ENCODE measurements at regions not wholly inside any gene's neighbourhood (a gene's known extent, or its start where the extent isn't known, plus 50 kb on each side); places are given as distances from the start of the nearest gene placed in this dataset.

GRCh38 chr2:88321449-88322248 is 130.8 kb downstream of the FOXI3 start:
- TF ChIP-seq CTCF (IDR thresholded peaks at IDR 0.05) (no peak), POLR2AphosphoS5 (IDR thresholded peaks at IDR 0.05) (no peak), POLR2A (IDR thresholded peaks at IDR 0.05) (no peak)

All from breast epithelium (tissue), 3 donors.